GM23248 (cell line): ENCODE measurements at regions not wholly inside any gene's neighbourhood (a gene's known extent, or its start where the extent isn't known, plus 50 kb on each side); places are given as distances from the start of the nearest gene placed in this dataset.

Experiments
- DNase-seq: peaks from one replicate; pipeline ENCODE4 v3.0.0-alpha.2; 2015
- H2AFZ ChIP-seq: fragments of 200-600 bp; sonication (generic); 2 replicates; pipeline ENCODE4 v1.6.1; 2016; ENCODE audit warnings: antibody characterized with exemption
- H3F3A ChIP-seq: fragments of 200-600 bp; sonication (generic); 2 replicates; pipeline ENCODE4 v1.6.1; 2016; ENCODE audit warnings: mild to moderate bottlenecking, antibody characterized with exemption, mixed run types; ENCODE audit not compliant: insufficient read depth
- H3K27ac ChIP-seq: fragments of 200-600 bp; sonication (generic); 2 replicates; pipeline ENCODE4 v1.5.1; 2016; ENCODE audit warnings: mild to moderate bottlenecking
- H3K27me3 ChIP-seq: fragments of 200-600 bp; sonication (generic); replicated peaks from 2 replicates; pipeline ENCODE4 v1.6.1; 2016; ENCODE audit warnings: mild to moderate bottlenecking; ENCODE audit not compliant: insufficient read depth
- H3K36me3 ChIP-seq: fragments of 200-600 bp; sonication (generic); 2 replicates; pipeline ENCODE4 v1.6.1; 2016; ENCODE audit warnings: low read depth, mild to moderate bottlenecking
- H3K4me1 ChIP-seq: fragments of 200-600 bp; sonication (generic); 2 replicates; pipeline ENCODE4 v1.6.1; 2016; ENCODE audit warnings: mild to moderate bottlenecking; ENCODE audit not compliant: insufficient read depth
- H3K4me2 ChIP-seq: fragments of 200-600 bp; sonication (generic); one replicate; pipeline ENCODE4 v1.6.1; 2016; ENCODE audit warnings: mild to moderate bottlenecking; ENCODE audit not compliant: unreplicated experiment
- H3K4me3 ChIP-seq: fragments of 200-600 bp; sonication (generic); 2 replicates; pipeline ENCODE4 v1.5.1; 2016; ENCODE audit warnings: mild to moderate bottlenecking
- H3K79me2 ChIP-seq: fragments of 200-600 bp; sonication (generic); 2 replicates; pipeline ENCODE4 v1.6.1; 2016; ENCODE audit warnings: mild to moderate bottlenecking; ENCODE audit not compliant: insufficient read depth
- H3K9ac ChIP-seq: fragments of 200-600 bp; sonication (generic); 2 replicates; pipeline ENCODE4 v1.6.1; 2016; ENCODE audit warnings: mild to moderate bottlenecking
- H3K9me2 ChIP-seq: fragments of 200-600 bp; sonication (generic); 2 replicates; pipeline ENCODE4 v1.6.1; 2016; ENCODE audit warnings: mixed run types, mild to moderate bottlenecking, moderate library complexity; ENCODE audit not compliant: insufficient read depth
- H3K9me3 ChIP-seq: fragments of 200-600 bp; sonication (generic); one replicate; pipeline ENCODE4 v1.6.1; 2017; ENCODE audit warnings: low read depth
- H4K20me1 ChIP-seq: fragments of 200-600 bp; sonication (generic); 2 replicates; pipeline ENCODE4 v1.6.0; 2016; ENCODE audit not compliant: insufficient read depth
- EZH2 ChIP-seq: fragments of 200-600 bp; sonication (generic); IDR thresholded peaks from 2 replicates; pipeline ENCODE4 v1.6.1; 2018; ENCODE audit warnings: antibody characterized with exemption, mild to moderate bottlenecking; ENCODE audit not compliant: insufficient read depth, poor library complexity, severe bottlenecking
- EZH2phosphoT487 ChIP-seq: fragments of 200-600 bp; sonication (generic); IDR thresholded peaks from 2 replicates; pipeline ENCODE4 v1.6.1; 2018; ENCODE audit warnings: antibody characterized with exemption, moderate library complexity, mild to moderate bottlenecking, low read depth; ENCODE audit not compliant: insufficient read depth
- WGBS, 2 experiments: methylation state at CpG; one replicate each; pipeline ENCODE4 v1.1.6; 2015 to 2017; ENCODE audit warnings: low lambda C conversion rate in 2 of 2, low coverage in 1 of 2; ENCODE audit errors: missing lambda C conversion rate in 2 of 2; 5-methylcytosine and 5-hydroxymethylcytosine counted together
- in situ Hi-C: fragments of 300-500 bp; cut with MboI; formaldehyde crosslinking; loops from 2 replicates; pipeline ENCODE4 v1.15.0; 2020

GRCh38 chr4:156073976-156074375 is 120.3 kb upstream of the CTSO start:
- H3K4me1 ChIP-seq: no peaks in the 10 kb centered on the region
- H4K20me1 ChIP-seq: no peaks in the 10 kb centered on the region
- no peaks in the 10 kb centered on the region for H3K9me3 ChIP-seq
- 14 to 23% methylated on average over 2 of the region's 2 CpGs for WGBS, 2 experiments
- no peak for DNase-seq
- in situ Hi-C loops: no loop called here
- H3K9ac ChIP-seq: no peak overlapping the region
- H3K27me3 ChIP-seq: no peaks in the 10 kb centered on the region
- no peak for TF ChIP-seq EZH2
- no peak for TF ChIP-seq EZH2phosphoT487
- no peaks in the 10 kb centered on the region for H3K79me2 ChIP-seq
- no peak overlapping the region for H3K4me2 ChIP-seq
- no peaks in the 10 kb centered on the region for H3K36me3 ChIP-seq
- no peaks in the 10 kb centered on the region for H3K9me2 ChIP-seq
- no peak overlapping the region for H3K27ac ChIP-seq
- no peak overlapping the region for H2AFZ ChIP-seq
- no peak overlapping the region for H3K4me3 ChIP-seq
- no peaks in the 10 kb centered on the region for H3F3A ChIP-seq

GRCh38 chr4:156060661-156061060 is 107.0 kb upstream of the CTSO start:
- Histone ChIP-seq H3K4me3 (no peak overlapping the region), H3K4me1 (no peaks in the 10 kb centered on the region), H4K20me1 (no peaks in the 10 kb centered on the region), H3K9me2 (no peaks in the 10 kb centered on the region), H3F3A (no peaks in the 10 kb centered on the region), H3K9me3 (no peaks in the 10 kb centered on the region), H3K27me3 (no peaks in the 10 kb centered on the region), H3K36me3 (no peaks in the 10 kb centered on the region), H2AFZ (no peak overlapping the region), H3K4me2 (no peak overlapping the region), H3K9ac (no peak overlapping the region), H3K79me2 (no peaks in the 10 kb centered on the region), H3K27ac (no peak overlapping the region)
- in situ Hi-C loops: no loop called here
- 87 to 89% methylated on average over 3 of the region's 3 CpGs for WGBS, 2 experiments
- no peak for TF ChIP-seq EZH2
- TF ChIP-seq EZH2phosphoT487: no peak
- DNase-seq: no peak

DNA sequence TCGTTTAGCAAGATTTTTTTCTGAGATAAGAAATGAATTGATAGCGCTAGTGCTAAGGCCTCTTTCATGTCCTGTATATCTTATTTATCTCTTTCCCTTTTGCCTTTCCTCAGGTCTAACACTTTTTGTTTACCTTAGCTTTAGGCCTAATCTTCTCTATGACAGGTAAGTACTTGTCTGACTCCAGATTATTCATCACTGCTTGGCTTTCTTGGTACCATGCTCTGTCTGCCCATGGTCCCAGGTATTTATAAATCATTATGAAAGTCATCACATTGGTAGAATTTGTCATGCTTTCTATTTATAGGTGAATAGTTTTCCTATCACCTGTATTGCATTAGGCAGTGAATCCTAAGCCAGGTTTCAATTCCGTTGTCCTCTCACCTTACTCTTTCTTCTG is 99.5 kb upstream of the CTSO start:
- no peaks in the 10 kb centered on the region for H3K27me3 ChIP-seq
- no peaks in the 10 kb centered on the region for H3K9me3 ChIP-seq
- no peak overlapping the region for H3K27ac ChIP-seq
- no peak overlapping the region for H3K4me2 ChIP-seq
- no peak overlapping the region for H3K9ac ChIP-seq
- H3K36me3 ChIP-seq: no peaks in the 10 kb centered on the region
- no peaks in the 10 kb centered on the region for H3K4me1 ChIP-seq
- no peak for TF ChIP-seq EZH2
- no peak for TF ChIP-seq EZH2phosphoT487
- no peaks in the 10 kb centered on the region for H3K9me2 ChIP-seq
- H3K4me3 ChIP-seq: no peak overlapping the region
- H4K20me1 ChIP-seq: no peaks in the 10 kb centered on the region
- WGBS, 2 experiments: 56 to 60% methylated on average over 3 of the region's 3 CpGs
- no peak overlapping the region for H2AFZ ChIP-seq
- no peaks in the 10 kb centered on the region for H3F3A ChIP-seq
- in situ Hi-C loops: no loop called here
- no peak for DNase-seq
- no peaks in the 10 kb centered on the region for H3K79me2 ChIP-seq

GRCh38 chr4:156052116-156052515 is 98.5 kb upstream of the CTSO start:
- H2AFZ ChIP-seq: no peak overlapping the region
- H3K9ac ChIP-seq: no peak overlapping the region
- no peak overlapping the region for H3K27ac ChIP-seq
- no peaks in the 10 kb centered on the region for H3K9me3 ChIP-seq
- H3K9me2 ChIP-seq: no peaks in the 10 kb centered on the region
- TF ChIP-seq EZH2phosphoT487: no peak
- TF ChIP-seq EZH2: no peak
- WGBS, 2 experiments: 53 to 56% methylated on average over 2 of the region's 2 CpGs
- H4K20me1 ChIP-seq: no peaks in the 10 kb centered on the region
- H3K36me3 ChIP-seq: no peaks in the 10 kb centered on the region
- in situ Hi-C loops: no loop called here
- no peaks in the 10 kb centered on the region for H3F3A ChIP-seq
- no peaks in the 10 kb centered on the region for H3K4me1 ChIP-seq
- DNase-seq: no peak
- no peak overlapping the region for H3K4me2 ChIP-seq
- H3K79me2 ChIP-seq: no peaks in the 10 kb centered on the region
- H3K4me3 ChIP-seq: no peak overlapping the region
- H3K27me3 ChIP-seq: no peaks in the 10 kb centered on the region

- no peak overlapping the region for H3K9ac ChIP-seq
These were observed 85.1 kb upstream of the CTSO start for GRCh38 chr4:156038772-156039171.

More at GRCh38 chr4:156038772-156039171, 85.1 kb upstream of the CTSO start:
- no peaks in the 10 kb centered on the region for H3K9me3 ChIP-seq
- H3K27ac ChIP-seq: no peak overlapping the region
- no peaks in the 10 kb centered on the region for H3K9me2 ChIP-seq
- H2AFZ ChIP-seq: no peak overlapping the region
- no peaks in the 10 kb centered on the region for H3K79me2 ChIP-seq
- no peak overlapping the region for H3K4me3 ChIP-seq
- no peaks in the 10 kb centered on the region for H3K36me3 ChIP-seq
- in situ Hi-C loops: no loop called here
- H3K4me2 ChIP-seq: no peak overlapping the region
- no peak for DNase-seq
- H4K20me1 ChIP-seq: no peaks in the 10 kb centered on the region
- H3K4me1 ChIP-seq: no peaks in the 10 kb centered on the region
- H3K27me3 ChIP-seq: no peaks in the 10 kb centered on the region
- 56 to 73% methylated on average over 4 of the region's 4 CpGs for WGBS, 2 experiments
- TF ChIP-seq EZH2 (no peak), EZH2phosphoT487 (no peak)
- H3F3A ChIP-seq: no peaks in the 10 kb centered on the region
